K562 (cell line): ENCODE measurements at regions not wholly inside any gene's neighbourhood (a gene's known extent, or its start where the extent isn't known, plus 50 kb on each side); places are given as distances from the start of the nearest gene placed in this dataset.
A peak's percentile ranks its signal among the peaks of the same experiment; 100 is the strongest.

ENCODE experiments used
- ATAC-seq: fragments of 200-7000 bp; cut with Tn5 transposase; 3 replicates; pipeline ENCODE4 v1.9.1; 2020; ENCODE audit warnings: moderate library complexity
- BruUV-seq: library from RNA; stranded (reverse); fragments of 400-500 nt; replicated peaks from 2 replicates; lab custom pipeline; 2021; lab: Mats Ljungman, UMichigan
- CTCF ChIA-PET: fragments of 300-600 bp; formaldehyde crosslinking; extraction: SDS; loops from one replicate; lab custom pipeline; 2021; ENCODE audit warnings: low intra/inter-chr PET ratio; lab: Yijun Ruan, JAX
- POLR2A ChIA-PET: fragments of 300-600, 350-650 bp; sonication (Branson Sonifier 250); formaldehyde crosslinking; extraction: SDS; loops from one replicate; lab custom pipeline; 2021; ENCODE audit warnings: antibody characterized with exemption, inconsistent platforms; lab: Yijun Ruan, JAX
- DNase-seq, 4 experiments: peaks; one replicate each; pipeline versions ENCODE4 v3.0.0 to v3.0.0-alpha.2; 2011 to 2018; ENCODE audit warnings: low spot score in 3 of 4, mixed read lengths in 3 of 4; ENCODE audit errors: extremely low read depth in 1 of 4
- FAIRE-seq: peaks from 2 replicates; lab custom pipeline; 2011; peaks lifted over from hg19 to GRCh38; lab: Jason Lieb, UNC
- H2AFZ ChIP-seq: 2 replicates; pipeline ENCODE4 v1.6.0; 2011; ENCODE audit warnings: low read depth, low read length, control low read depth, inconsistent platforms
- H3K27ac ChIP-seq: fragments of 200-600 bp; 3 replicates; pipeline ENCODE4 v1.8.0; 2011; ENCODE audit warnings: low read depth, mild to moderate bottlenecking, control low read depth, inconsistent platforms, low read length, moderate library complexity, mixed read lengths; ENCODE audit errors: extremely low read depth
- H3K27me3 ChIP-seq, 2 experiments: fragments of 300-600 bp in 1 of 2; 2 replicates in 1 of 2; 3 replicates in 1 of 2; pipeline versions ENCODE4 v1.6.0 to v1.8.0; 2011; ENCODE audit warnings: inconsistent platforms in 2 of 2, low read length in 2 of 2, mild to moderate bottlenecking in 1 of 2, mixed read lengths in 1 of 2, moderate library complexity in 1 of 2; ENCODE audit not compliant: control insufficient read depth in 2 of 2, insufficient read depth in 2 of 2
- H3K36me3 ChIP-seq: fragments of 300-600 bp; 3 replicates; pipeline ENCODE4 v1.8.0; 2011; ENCODE audit warnings: mild to moderate bottlenecking, low read length, inconsistent platforms; ENCODE audit not compliant: control insufficient read depth, insufficient read depth
- H3K4me1 ChIP-seq, 2 experiments: fragments of 200-600 bp in 1 of 2; replicated peaks in 1 of 2; 2 replicates in 1 of 2; 3 replicates in 1 of 2; pipeline versions ENCODE4 v1.5.1 to v1.8.0; 2011; ENCODE audit warnings: inconsistent platforms in 2 of 2, low read length in 2 of 2, mild to moderate bottlenecking in 1 of 2, mixed read lengths in 1 of 2, moderate library complexity in 1 of 2; ENCODE audit not compliant: control insufficient read depth in 2 of 2, insufficient read depth in 2 of 2
- H3K4me2 ChIP-seq: 2 replicates; pipeline ENCODE4 v1.6.1; 2011; ENCODE audit warnings: low read length, control low read depth, inconsistent platforms, mixed read lengths; ENCODE audit not compliant: insufficient read depth
- H3K4me3 ChIP-seq: fragments of 200-600 bp; sonication (generic), shearing (Covaris generic); 2 replicates; pipeline ENCODE4 v1.5.1; 2016; ENCODE audit warnings: control low read depth, inconsistent platforms
- H3K79me2 ChIP-seq: fragments of 200-600 bp; 3 replicates; pipeline ENCODE4 v1.8.0; 2011; ENCODE audit warnings: low read length, inconsistent platforms; ENCODE audit not compliant: control insufficient read depth, insufficient read depth
- H3K9ac ChIP-seq, 2 experiments: 2 replicates each; pipeline versions ENCODE4 v1.6.0 to v1.6.1; 2011; ENCODE audit warnings: low read depth in 2 of 2, low read length in 2 of 2, control low read depth in 1 of 2, inconsistent platforms in 1 of 2, mild to moderate bottlenecking in 1 of 2, mixed read lengths in 1 of 2; ENCODE audit not compliant: insufficient read depth in 1 of 2
- H3K9me1 ChIP-seq: one replicate; pipeline ENCODE4 v1.6.0; 2011; ENCODE audit warnings: inconsistent platforms, mild to moderate bottlenecking, low read length, moderate library complexity; ENCODE audit not compliant: control insufficient read depth, insufficient read depth
- H3K9me3 ChIP-seq: replicated peaks from 2 replicates; pipeline ENCODE4 v1.5.1; 2011; ENCODE audit warnings: low read depth, low read length, inconsistent platforms; ENCODE audit not compliant: control insufficient read depth, insufficient read depth
- H4K20me1 ChIP-seq: replicated peaks from 2 replicates; pipeline ENCODE4 v1.6.1; 2011; ENCODE audit warnings: low read length, inconsistent platforms, mixed read lengths; ENCODE audit not compliant: control insufficient read depth, insufficient read depth
- CC2D1A ChIP-seq: fragments of 450-650 bp; IDR thresholded peaks from 2 replicates; pipeline ENCODE4 v1.6.1; 2017; ENCODE audit warnings: mild to moderate bottlenecking
- CEBPG ChIP-seq, 3 experiments: fragments of 200-800 bp in 1 of 3; sonication (Bioruptor generic) in 1 of 3; sonication (generic) in 1 of 3; formaldehyde crosslinking in 1 of 3; IDR thresholded peaks in 2 of 3; conservative IDR thresholded peaks in 1 of 3; 2 replicates each; pipeline versions ENCODE4 v1.6.1 to v1.8.0; 2016 to 2022; ENCODE audit warnings: missing compliant biosample characterization in 2 of 3, missing genetic modification characterization in 2 of 3, mild to moderate bottlenecking in 1 of 3, missing genetic modification reagents in 1 of 3
- MTA2 ChIP-seq: fragments of 450-650 bp; IDR thresholded peaks from 2 replicates; pipeline ENCODE4 v1.6.1; 2016; ENCODE audit warnings: low read depth
- RCOR1 ChIP-seq, 2 experiments: IDR thresholded peaks; 2 replicates each; pipeline ENCODE4 v1.6.1; 2012; ENCODE audit warnings: low read depth in 2 of 2, low read length in 2 of 2, borderline replicate concordance in 1 of 2, improper control_type of control experiment in 1 of 2
- WGBS: fragments of 100-300 bp; shearing (Covaris generic); methylation state at CpG from one replicate; pipeline ENCODE4 v1.1.6; 2016; ENCODE audit warnings: low coverage, mixed read lengths; ENCODE audit not compliant: insufficient coverage; ENCODE audit errors: missing lambda C conversion rate; 5-methylcytosine and 5-hydroxymethylcytosine counted together
- in situ Hi-C: fragments of 300-500 bp; cut with MboI; formaldehyde crosslinking; loops from 4 replicates; pipeline ENCODE4 v1.15.0; 2018; ENCODE audit warnings: inconsistent platforms, mixed read lengths
- intact Hi-C: fragments of 100-400 bp; cut with micrococcal nuclease; formaldehyde crosslinking; loops from 2 replicates; pipeline ENCODE4 v1.14.2; 2022
- TF ChIP-seq, protein P1 (sequence below): fragments of 250-450 bp; sonication (Bioruptor Pico); IDR thresholded peaks from 2 replicates; pipeline ENCODE4 v1.8.0; 2022; ENCODE audit warnings: moderate library complexity, mild to moderate bottlenecking, inconsistent platforms

DNA sequence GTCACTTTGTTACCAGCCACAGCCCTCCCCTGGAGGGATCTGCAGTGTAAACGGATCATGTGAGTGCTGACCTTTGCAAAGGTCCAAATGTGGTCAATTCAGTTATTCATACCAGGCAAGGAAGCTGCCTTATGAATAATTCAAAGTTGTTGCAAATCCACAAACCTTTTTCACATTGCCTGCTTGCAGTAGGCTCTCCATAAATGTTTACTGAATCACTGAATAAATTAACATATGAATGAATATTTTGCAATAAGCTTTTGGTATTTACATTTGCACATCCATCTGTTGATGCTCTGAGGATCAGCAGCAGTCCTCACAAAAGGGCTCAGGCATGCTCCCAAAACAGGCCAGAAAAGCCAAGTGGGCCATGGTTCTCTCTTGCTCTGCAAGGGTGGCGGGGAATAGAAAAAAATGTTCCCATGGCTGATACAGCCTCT lies 156.8 kb downstream of the VAPA start:
- Histone ChIP-seq H3K4me3 (no peak overlapping the region), H3K9ac (no peak overlapping the region), H3K27me3 (peaks cover 44 to 64% of the 10 kb centered on the region in 2 experiments), H3K79me2 (no peaks in the 10 kb centered on the region), H3K4me1 (no peaks in the 10 kb centered on the region), H2AFZ (no peak overlapping the region), H3K36me3 (no peaks in the 10 kb centered on the region), H3K9me3 (no peaks in the 10 kb centered on the region), H3K9me1 (no peaks in the 10 kb centered on the region), H3K4me2 (no peak overlapping the region), H3K27ac (no peak overlapping the region), H4K20me1 (no peaks in the 10 kb centered on the region)
- in situ Hi-C loops, result no loop called here
- ChIA-PET CTCF (no interaction called here), POLR2A (interaction anchor here (1.3 to 1.7 kb wide), 3 partner anchors 9 to 11 kb away, joined by 4 read pairs; no protein-coding TSS in a partner anchor)
- ATAC-seq (no peak), FAIRE-seq (no peak), DNase-seq (no peak)
- 0% methylated on average over 2 of the region's 2 CpGs for WGBS
- TF ChIP-seq MTA2 (no peak), CC2D1A (no peak)
- intact Hi-C loops, result no loop called here
- BruUV-seq, result no TSS peak

- H3K9ac ChIP-seq, result no peak overlapping the region
- no peaks in the 10 kb centered on the region for H3K9me1 ChIP-seq
- no peaks in the 10 kb centered on the region for H3K9me3 ChIP-seq
- no peak overlapping the region for H3K4me3 ChIP-seq
- intact Hi-C loops, result no loop called here
- DNase-seq (no peak), ATAC-seq (no peak), FAIRE-seq (no peak)
- H2AFZ ChIP-seq, result no peak overlapping the region
- WGBS, result 1% methylated on average over 5 of the region's 5 CpGs
- no peak overlapping the region for H3K27ac ChIP-seq
- in situ Hi-C loops, result no loop called here
- ChIA-PET POLR2A (no interaction called here), CTCF (no interaction called here)
- peaks cover 34 to 63% of the 10 kb centered on the region in 2 experiments for H3K27me3 ChIP-seq
- H4K20me1 ChIP-seq, result no peaks in the 10 kb centered on the region
- H3K4me1 ChIP-seq, result no peaks in the 10 kb centered on the region
- H3K79me2 ChIP-seq, result no peaks in the 10 kb centered on the region
- no peaks in the 10 kb centered on the region for H3K36me3 ChIP-seq
- BruUV-seq, result no TSS peak
- TF ChIP-seq CEBPG (CRISPR knock-in tag; IDR thresholded peaks at IDR 0.05), result no peak
- peak in 1 of 2 experiments; percentile 64; a peak in 2 of 4 replicates for TF ChIP-seq CEBPG (tag; conservative IDR thresholded peaks at IDR 0.05 in 1 of 2, IDR thresholded peaks at IDR 0.05 in 1 of 2)
- TF ChIP-seq, protein P1, sequence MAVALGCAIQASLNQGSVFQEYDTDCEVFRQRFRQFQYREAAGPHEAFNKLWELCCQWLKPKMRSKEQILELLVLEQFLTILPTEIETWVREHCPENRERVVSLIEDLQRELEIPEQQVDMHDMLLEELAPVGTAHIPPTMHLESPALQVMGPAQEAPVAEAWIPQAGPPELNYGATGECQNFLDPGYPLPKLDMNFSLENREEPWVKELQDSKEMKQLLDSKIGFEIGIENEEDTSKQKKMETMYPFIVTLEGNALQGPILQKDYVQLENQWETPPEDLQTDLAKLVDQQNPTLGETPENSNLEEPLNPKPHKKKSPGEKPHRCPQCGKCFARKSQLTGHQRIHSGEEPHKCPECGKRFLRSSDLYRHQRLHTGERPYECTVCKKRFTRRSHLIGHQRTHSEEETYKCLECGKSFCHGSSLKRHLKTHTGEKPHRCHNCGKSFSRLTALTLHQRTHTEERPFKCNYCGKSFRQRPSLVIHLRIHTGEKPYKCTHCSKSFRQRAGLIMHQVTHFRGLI (CRISPR knock-in tag), result no peak
- peak in 1 of 2 experiments; percentile 68; a peak in 1 of 4 replicates for TF ChIP-seq RCOR1 (IDR thresholded peaks at IDR 0.05; ENCODE audit: borderline replicate concordance in 1 of 2, low read depth in 2 of 2, low read length in 2 of 2)
- H3K4me2 ChIP-seq, result no peak overlapping the region
Measured at GRCh38 chr18:10072671-10073175, 158.9 kb downstream of the VAPA start.
